ENCODE measurements at regions not wholly inside any gene's neighbourhood (a gene's known extent, or its start where the extent isn't known, plus 50 kb on each side); places are given as distances from the start of the nearest gene placed in this dataset.

DNA sequence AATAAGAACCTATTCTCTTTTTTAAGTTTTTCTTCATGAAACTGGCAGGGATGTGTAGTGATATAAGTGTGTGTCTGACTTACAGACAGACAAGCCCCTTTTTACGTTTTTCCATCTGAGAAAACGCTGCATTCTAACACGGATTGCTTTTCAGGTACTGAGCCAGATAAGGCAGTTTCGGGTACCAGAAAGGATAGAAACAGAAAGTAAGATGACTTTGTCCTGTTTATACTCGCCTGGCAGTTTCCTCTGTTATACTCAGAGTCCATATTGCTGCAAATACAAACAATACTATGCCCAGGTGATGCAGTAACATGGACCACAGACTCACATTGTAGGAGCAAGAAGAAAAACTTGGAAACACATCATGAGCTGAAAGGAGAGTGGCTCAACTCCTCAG is 2320.6 kb upstream of the AGA start:
- intact Hi-C loops (cut with micrococcal nuclease; ENCODE audit: unreplicated experiment) (no loop called here), in situ Hi-C loops (cut with HindIII; ENCODE audit: extremely low pct_ligation_motif_present, low pct_unique_long_range_greater_than_20kb) (no loop called here)
- Histone ChIP-seq H3K4me3 (replicated peaks in 1 of 3; ENCODE audit: insufficient read depth in 1 of 3, low read depth in 2 of 3, low read length in 3 of 3) (no peak overlapping the region), H3K27me3 (ENCODE audit: control insufficient read depth in 1 of 2, insufficient read depth in 2 of 2, low read length in 2 of 2) (no peaks in the 10 kb centered on the region), H3K9ac (ENCODE audit: insufficient read depth, low read depth, low read length) (no peak overlapping the region), H3K79me2 (ENCODE audit: insufficient read depth, low read length) (no peaks in the 10 kb centered on the region), H3K36me3 (replicated peaks in 1 of 2; ENCODE audit: control insufficient read depth in 1 of 2, insufficient read depth in 2 of 2, low read length in 2 of 2) (no peaks in the 10 kb centered on the region), H3K4me2 (ENCODE audit: low read depth, low read length) (no peak overlapping the region), H3K27ac (ENCODE audit: extremely low read length, insufficient read depth, low read length) (no peak overlapping the region), H3K9me3 (ENCODE audit: low read length) (peaks cover 11% of the 10 kb centered on the region), H3K4me1 (ENCODE audit: insufficient read depth, low read length) (no peaks in the 10 kb centered on the region), H4K20me1 (ENCODE audit: insufficient read depth, low read length) (no peaks in the 10 kb centered on the region), H2AFZ (ENCODE audit: low read length) (no peak overlapping the region)
- no peak for DNase-seq (ENCODE audit: low spot score)
- WGBS (ENCODE audit: low lambda C conversion rate), result 0% methylated on average over 5 of the region's 5 CpGs
- ChIA-PET POLR2A (no interaction called here), CTCF (ENCODE audit: low intra/inter-chr PET ratio, low total read pairs) (no interaction called here)
- no peak for ATAC-seq
- no peak for TF ChIP-seq THAP11 (CRISPR knock-in tag; IDR thresholded peaks at IDR 0.05)
- no peak for FAIRE-seq
- BruUV-seq (replicated peaks), result no TSS peak

DNA sequence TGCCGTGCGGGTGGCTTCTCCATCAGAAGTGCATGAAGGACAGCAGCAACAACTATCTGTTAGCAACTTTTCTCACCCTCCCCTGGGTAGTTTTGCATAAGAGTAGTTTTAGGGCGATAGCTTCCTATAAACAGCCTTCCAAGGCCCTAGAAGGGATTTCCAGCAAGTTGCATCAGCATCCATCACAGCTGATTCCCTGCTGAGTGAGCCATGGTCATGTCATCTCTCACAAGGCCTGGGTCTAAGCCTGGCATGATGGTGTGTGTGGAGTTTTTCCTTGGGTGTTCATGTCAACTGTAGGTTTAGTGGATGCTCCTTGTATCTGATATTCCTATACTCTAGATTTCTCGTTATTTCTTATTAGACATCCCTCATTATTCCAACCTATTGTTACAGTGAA is 2324.7 kb upstream of the AGA start:
- no peak overlapping the region for H3K9ac ChIP-seq (ENCODE audit: insufficient read depth, low read depth, low read length)
- DNase-seq (ENCODE audit: low spot score), result no peak
- CTCF ChIA-PET (ENCODE audit: low intra/inter-chr PET ratio, low total read pairs), result no interaction called here
- no peaks in the 10 kb centered on the region for H3K79me2 ChIP-seq (ENCODE audit: insufficient read depth, low read length)
- H2AFZ ChIP-seq (ENCODE audit: low read length), result no peak overlapping the region
- H3K27me3 ChIP-seq (ENCODE audit: control insufficient read depth in 1 of 2, insufficient read depth in 2 of 2, low read length in 2 of 2), result no peaks in the 10 kb centered on the region
- H3K27ac ChIP-seq (ENCODE audit: extremely low read length, insufficient read depth, low read length), result no peak overlapping the region
- in situ Hi-C loops (cut with HindIII; ENCODE audit: extremely low pct_ligation_motif_present, low pct_unique_long_range_greater_than_20kb), result no loop called here
- no TSS peak for BruUV-seq (replicated peaks)
- peaks cover 11% of the 10 kb centered on the region for H3K9me3 ChIP-seq (ENCODE audit: low read length)
- POLR2A ChIA-PET, result no interaction called here
- intact Hi-C loops (cut with micrococcal nuclease; ENCODE audit: unreplicated experiment), result no loop called here
- no peak for FAIRE-seq
- no peak overlapping the region for H3K4me3 ChIP-seq (replicated peaks in 1 of 3; ENCODE audit: insufficient read depth in 1 of 3, low read depth in 2 of 3, low read length in 3 of 3)
- H4K20me1 ChIP-seq (ENCODE audit: insufficient read depth, low read length), result no peaks in the 10 kb centered on the region
- no peak overlapping the region for H3K4me2 ChIP-seq (ENCODE audit: low read depth, low read length)
- no peak for ATAC-seq
- no peaks in the 10 kb centered on the region for H3K4me1 ChIP-seq (ENCODE audit: insufficient read depth, low read length)
- TF ChIP-seq ELF4 (CRISPR knock-in tag; IDR thresholded peaks at IDR 0.05; ENCODE audit: borderline replicate concordance), result no peak
- TF ChIP-seq NFATC3 (CRISPR knock-in tag; IDR thresholded peaks at IDR 0.05), result no peak
- TF ChIP-seq ZNF33A (CRISPR knock-in tag; IDR thresholded peaks at IDR 0.05; ENCODE audit: borderline replicate concordance), result no peak
- TF ChIP-seq ZFP1 (CRISPR knock-in tag; IDR thresholded peaks at IDR 0.05), result no peak
- TF ChIP-seq, protein P1, sequence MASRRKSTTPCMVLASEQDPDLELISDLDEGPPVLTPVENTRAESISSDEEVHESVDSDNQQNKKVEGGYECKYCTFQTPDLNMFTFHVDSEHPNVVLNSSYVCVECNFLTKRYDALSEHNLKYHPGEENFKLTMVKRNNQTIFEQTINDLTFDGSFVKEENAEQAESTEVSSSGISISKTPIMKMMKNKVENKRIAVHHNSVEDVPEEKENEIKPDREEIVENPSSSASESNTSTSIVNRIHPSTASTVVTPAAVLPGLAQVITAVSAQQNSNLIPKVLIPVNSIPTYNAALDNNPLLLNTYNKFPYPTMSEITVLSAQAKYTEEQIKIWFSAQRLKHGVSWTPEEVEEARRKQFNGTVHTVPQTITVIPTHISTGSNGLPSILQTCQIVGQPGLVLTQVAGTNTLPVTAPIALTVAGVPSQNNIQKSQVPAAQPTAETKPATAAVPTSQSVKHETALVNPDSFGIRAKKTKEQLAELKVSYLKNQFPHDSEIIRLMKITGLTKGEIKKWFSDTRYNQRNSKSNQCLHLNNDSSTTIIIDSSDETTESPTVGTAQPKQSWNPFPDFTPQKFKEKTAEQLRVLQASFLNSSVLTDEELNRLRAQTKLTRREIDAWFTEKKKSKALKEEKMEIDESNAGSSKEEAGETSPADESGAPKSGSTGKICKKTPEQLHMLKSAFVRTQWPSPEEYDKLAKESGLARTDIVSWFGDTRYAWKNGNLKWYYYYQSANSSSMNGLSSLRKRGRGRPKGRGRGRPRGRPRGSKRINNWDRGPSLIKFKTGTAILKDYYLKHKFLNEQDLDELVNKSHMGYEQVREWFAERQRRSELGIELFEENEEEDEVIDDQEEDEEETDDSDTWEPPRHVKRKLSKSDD (CRISPR knock-in tag; IDR thresholded peaks at IDR 0.05; ENCODE audit: low read depth), result no peak
- TF ChIP-seq, protein P2, sequence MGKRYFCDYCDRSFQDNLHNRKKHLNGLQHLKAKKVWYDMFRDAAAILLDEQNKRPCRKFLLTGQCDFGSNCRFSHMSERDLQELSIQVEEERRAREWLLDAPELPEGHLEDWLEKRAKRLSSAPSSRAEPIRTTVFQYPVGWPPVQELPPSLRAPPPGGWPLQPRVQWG (CRISPR knock-in tag; IDR thresholded peaks at IDR 0.05; ENCODE audit: borderline replicate concordance, low read depth), result no peak
- no peak for TF ChIP-seq ZKSCAN5 (CRISPR knock-in tag; IDR thresholded peaks at IDR 0.05)
- TF ChIP-seq ZNF547 (CRISPR knock-in tag; IDR thresholded peaks at IDR 0.05), result no peak
- no peak for TF ChIP-seq PAF1 (CRISPR knock-in tag; IDR thresholded peaks at IDR 0.05)
- TF ChIP-seq, protein P3, sequence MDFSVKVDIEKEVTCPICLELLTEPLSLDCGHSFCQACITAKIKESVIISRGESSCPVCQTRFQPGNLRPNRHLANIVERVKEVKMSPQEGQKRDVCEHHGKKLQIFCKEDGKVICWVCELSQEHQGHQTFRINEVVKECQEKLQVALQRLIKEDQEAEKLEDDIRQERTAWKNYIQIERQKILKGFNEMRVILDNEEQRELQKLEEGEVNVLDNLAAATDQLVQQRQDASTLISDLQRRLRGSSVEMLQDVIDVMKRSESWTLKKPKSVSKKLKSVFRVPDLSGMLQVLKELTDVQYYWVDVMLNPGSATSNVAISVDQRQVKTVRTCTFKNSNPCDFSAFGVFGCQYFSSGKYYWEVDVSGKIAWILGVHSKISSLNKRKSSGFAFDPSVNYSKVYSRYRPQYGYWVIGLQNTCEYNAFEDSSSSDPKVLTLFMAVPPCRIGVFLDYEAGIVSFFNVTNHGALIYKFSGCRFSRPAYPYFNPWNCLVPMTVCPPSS (IDR thresholded peaks at IDR 0.05), result no peak
- TF ChIP-seq, protein P4, sequence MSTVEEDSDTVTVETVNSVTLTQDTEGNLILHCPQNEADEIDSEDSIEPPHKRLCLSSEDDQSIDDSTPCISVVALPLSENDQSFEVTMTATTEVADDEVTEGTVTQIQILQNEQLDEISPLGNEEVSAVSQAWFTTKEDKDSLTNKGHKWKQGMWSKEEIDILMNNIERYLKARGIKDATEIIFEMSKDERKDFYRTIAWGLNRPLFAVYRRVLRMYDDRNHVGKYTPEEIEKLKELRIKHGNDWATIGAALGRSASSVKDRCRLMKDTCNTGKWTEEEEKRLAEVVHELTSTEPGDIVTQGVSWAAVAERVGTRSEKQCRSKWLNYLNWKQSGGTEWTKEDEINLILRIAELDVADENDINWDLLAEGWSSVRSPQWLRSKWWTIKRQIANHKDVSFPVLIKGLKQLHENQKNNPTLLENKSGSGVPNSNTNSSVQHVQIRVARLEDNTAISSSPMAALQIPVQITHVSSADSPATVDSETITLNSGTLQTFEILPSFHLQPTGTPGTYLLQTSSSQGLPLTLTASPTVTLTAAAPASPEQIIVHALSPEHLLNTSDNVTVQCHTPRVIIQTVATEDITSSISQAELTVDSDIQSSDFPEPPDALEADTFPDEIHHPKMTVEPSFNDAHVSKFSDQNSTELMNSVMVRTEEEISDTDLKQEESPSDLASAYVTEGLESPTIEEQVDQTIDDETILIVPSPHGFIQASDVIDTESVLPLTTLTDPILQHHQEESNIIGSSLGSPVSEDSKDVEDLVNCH (CRISPR knock-in tag; IDR thresholded peaks at IDR 0.05), result no peak
- TF ChIP-seq ATF7-NPFF (CRISPR knock-in tag; IDR thresholded peaks at IDR 0.05; ENCODE audit: low read depth), result no peak
- no peaks in the 10 kb centered on the region for H3K36me3 ChIP-seq (replicated peaks in 1 of 2; ENCODE audit: control insufficient read depth in 1 of 2, insufficient read depth in 2 of 2, low read length in 2 of 2)
- 0% methylated on average over 4 of the region's 4 CpGs for WGBS (ENCODE audit: low lambda C conversion rate)

Measured in HepG2 (cell line).